OCI-LY1 (cell line): ENCODE measurements at regions not wholly inside any gene's neighbourhood (a gene's known extent, or its start where the extent isn't known, plus 50 kb on each side); places are given as distances from the start of the nearest gene placed in this dataset.

ENCODE experiments used
- CTCF ChIP-seq: fragments of 200-600 bp; sonication (generic), shearing (Covaris generic); IDR thresholded peaks from 2 replicates; pipeline ENCODE4 v1.5.1; 2017; ENCODE audit warnings: mild to moderate bottlenecking, antibody characterized with exemption, low read length, moderate library complexity, mixed read lengths
- EZH2 ChIP-seq: fragments of 200-600 bp; sonication (generic), shearing (Covaris generic); IDR thresholded peaks from 2 replicates; pipeline ENCODE4 v1.8.0; 2017; ENCODE audit warnings: borderline replicate concordance, mixed run types, mild to moderate bottlenecking, antibody characterized with exemption, low read length, moderate library complexity, mixed read lengths

GRCh38 chr7:13333371-13333770 lies 645.9 kb downstream of the ARL4A start:
- TF ChIP-seq CTCF (no peak), EZH2 (no peak)
